GM12878 (cell line): ENCODE measurements at regions not wholly inside any gene's neighbourhood (a gene's known extent, or its start where the extent isn't known, plus 50 kb on each side); places are given as distances from the start of the nearest gene placed in this dataset.

Source experiments
- ATAC-seq: fragments of 200-7000 bp; cut with Tn5 transposase; 3 replicates; pipeline ENCODE4 v1.9.1; 2020; ENCODE audit warnings: mild to moderate bottlenecking, moderate library complexity
- BruUV-seq: library from RNA; stranded (reverse); fragments of 400-500 nt; replicated peaks from 2 replicates; lab custom pipeline; 2021; lab: Mats Ljungman, UMichigan
- CTCF ChIA-PET: fragments of 300-600 bp; sonication (Branson Sonifier 250); formaldehyde crosslinking; extraction: SDS; loops from one replicate; lab custom pipeline; 2021; ENCODE audit warnings: inconsistent platforms; lab: Yijun Ruan, JAX
- POLR2A ChIA-PET: fragments of 350-600 bp; formaldehyde crosslinking; extraction: SDS; loops from one replicate; lab custom pipeline; 2021; ENCODE audit warnings: inconsistent platforms; lab: Charles Lee
- RAD21 ChIA-PET: fragments of 300-600 bp; sonication (Branson Sonifier 250); formaldehyde crosslinking; loops from one replicate; lab custom pipeline; 2023; ENCODE audit warnings: antibody characterized with exemption; ENCODE audit not compliant: unreplicated experiment; lab: Charles Lee
- SMC1A ChIA-PET: fragments of 300-600 bp; sonication (Branson Sonifier 250); formaldehyde crosslinking; loops from one replicate; lab custom pipeline; 2023; ENCODE audit not compliant: unreplicated experiment, uncharacterized antibody; lab: Charles Lee
- DNase-seq: peaks from one replicate; pipeline ENCODE4 v3.0.0-alpha.2; 2011; ENCODE audit warnings: low read depth, low spot score
- FAIRE-seq: peaks from 3 replicates; lab custom pipeline; 2011; peaks lifted over from hg19 to GRCh38; lab: Jason Lieb, UNC
- H2AFZ ChIP-seq: 2 replicates; pipeline ENCODE4 v1.6.0; 2011; ENCODE audit warnings: low read depth, low read length, control low read depth; ENCODE audit not compliant: control insufficient read depth
- H3K27ac ChIP-seq: 2 replicates; pipeline ENCODE4 v1.5.1; 2011; ENCODE audit warnings: control low read depth; ENCODE audit not compliant: control insufficient read depth, insufficient read depth
- H3K27me3 ChIP-seq, 2 experiments: replicated peaks in 1 of 2; 2 replicates each; pipeline versions ENCODE4 v1.6.0 to v1.6.1; 2011; ENCODE audit warnings: low read length in 1 of 2; ENCODE audit not compliant: control insufficient read depth in 2 of 2, insufficient read depth in 2 of 2
- H3K36me3 ChIP-seq, 2 experiments: 2 replicates each; pipeline ENCODE4 v1.5.1; 2011; ENCODE audit warnings: low read length in 1 of 2; ENCODE audit not compliant: control insufficient read depth in 2 of 2, insufficient read depth in 2 of 2
- H3K4me1 ChIP-seq: 2 replicates; pipeline ENCODE4 v1.6.1; 2011; ENCODE audit warnings: mild to moderate bottlenecking, low read length, moderate library complexity, mixed read lengths; ENCODE audit not compliant: control insufficient read depth, insufficient read depth
- H3K4me2 ChIP-seq: 2 replicates; pipeline ENCODE4 v1.6.0; 2011; ENCODE audit warnings: control low read depth; ENCODE audit not compliant: control insufficient read depth, insufficient read depth
- H3K4me3 ChIP-seq: fragments of 200-600 bp; sonication (generic); 2 replicates; pipeline ENCODE4 v1.5.1; 2016
- H3K79me2 ChIP-seq: 2 replicates; pipeline ENCODE4 v1.6.0; 2011; ENCODE audit warnings: low read length; ENCODE audit not compliant: control insufficient read depth, insufficient read depth
- H3K9ac ChIP-seq: 2 replicates; pipeline ENCODE4 v1.8.0; 2011; ENCODE audit warnings: low read length, control low read depth, mixed read lengths; ENCODE audit not compliant: control insufficient read depth, insufficient read depth
- H3K9me3 ChIP-seq: replicated peaks from 3 replicates; pipeline ENCODE4 v1.5.1; 2011; ENCODE audit warnings: mild to moderate bottlenecking, low read length; ENCODE audit not compliant: control insufficient read depth, insufficient read depth
- H4K20me1 ChIP-seq: 2 replicates; pipeline ENCODE4 v1.6.0; 2011; ENCODE audit not compliant: control insufficient read depth, insufficient read depth
- ATF2 ChIP-seq: IDR thresholded peaks from 2 replicates; pipeline ENCODE4 v1.6.1; 2012; ENCODE audit warnings: low read length, inconsistent platforms
- ATF7 ChIP-seq: fragments of 450-650 bp; IDR thresholded peaks from 2 replicates; pipeline ENCODE4 v1.6.1; 2016; ENCODE audit warnings: low read depth, mild to moderate bottlenecking
- BMI1 ChIP-seq: fragments of 450-650 bp; IDR thresholded peaks from 2 replicates; pipeline ENCODE4 v1.6.1; 2016; ENCODE audit warnings: mild to moderate bottlenecking, moderate library complexity, borderline replicate concordance
- CHD4 ChIP-seq: fragments of 200-600 bp; sonication (generic); IDR thresholded peaks from 2 replicates; pipeline ENCODE4 v1.6.1; 2016; ENCODE audit warnings: mild to moderate bottlenecking
- E4F1 ChIP-seq: fragments of 450-650 bp; IDR thresholded peaks from 2 replicates; pipeline ENCODE4 v1.6.1; 2018; ENCODE audit warnings: borderline replicate concordance, mild to moderate bottlenecking; ENCODE audit not compliant: partially characterized antibody
- ELK1 ChIP-seq: IDR thresholded peaks from 2 replicates; pipeline ENCODE4 v1.6.1; 2012; ENCODE audit warnings: low read depth, low read length, improper control_type of control experiment
- KAT2A ChIP-seq: conservative IDR thresholded peaks from 2 replicates; pipeline ENCODE4 v1.6.1; 2011; ENCODE audit warnings: low read depth, low read length; ENCODE audit not compliant: control insufficient read depth
- KLF5 ChIP-seq: fragments of 450-650 bp; IDR thresholded peaks from 2 replicates; pipeline ENCODE4 v1.6.1; 2014; ENCODE audit warnings: mild to moderate bottlenecking; ENCODE audit not compliant: partially characterized antibody
- NFIC ChIP-seq: IDR thresholded peaks from 2 replicates; pipeline ENCODE4 v1.6.1; 2012; ENCODE audit warnings: low read depth, mild to moderate bottlenecking, inconsistent platforms, low read length, moderate library complexity
- NR2C1 ChIP-seq: fragments of 450-650 bp; IDR thresholded peaks from 2 replicates; pipeline ENCODE4 v1.6.1; 2017; ENCODE audit warnings: antibody characterized with exemption, mild to moderate bottlenecking, moderate library complexity
- NR2C2 ChIP-seq: IDR thresholded peaks from 2 replicates; pipeline ENCODE4 v1.6.1; 2011; ENCODE audit warnings: borderline replicate concordance, low read depth; ENCODE audit not compliant: control insufficient read depth, insufficient read length
- POLR2AphosphoS2 ChIP-seq: IDR thresholded peaks from 2 replicates; pipeline ENCODE4 v1.6.1; 2011; ENCODE audit warnings: low read depth, mild to moderate bottlenecking, low read length, improper control_type of control experiment, moderate library complexity
- SP1 ChIP-seq: IDR thresholded peaks from one replicate; pipeline ENCODE4 v1.6.1; 2011; ENCODE audit warnings: low read depth, low read length
- ZBTB40 ChIP-seq: fragments of 450-650 bp; IDR thresholded peaks from 2 replicates; pipeline ENCODE4 v1.6.1; 2016; ENCODE audit warnings: mild to moderate bottlenecking, moderate library complexity, borderline replicate concordance
- ZNF207 ChIP-seq: fragments of 450-650 bp; IDR thresholded peaks from 2 replicates; pipeline ENCODE4 v1.6.1; 2014; ENCODE audit warnings: antibody characterized with exemption, mild to moderate bottlenecking, borderline replicate concordance
- ZNF24 ChIP-seq: fragments of 450-650 bp; IDR thresholded peaks from 2 replicates; pipeline ENCODE4 v1.6.1; 2017; ENCODE audit warnings: antibody characterized with exemption, mild to moderate bottlenecking
- WGBS: methylation state at CpG from one replicate; pipeline ENCODE4 v1.1.6; 2016; ENCODE audit warnings: low lambda C conversion rate; ENCODE audit not compliant: insufficient replicate concordance, insufficient coverage; ENCODE audit errors: missing lambda C conversion rate; 5-methylcytosine and 5-hydroxymethylcytosine counted together
- in situ Hi-C: fragments of 300-500 bp; cut with MboI; formaldehyde crosslinking; loops from 9 replicates; pipeline ENCODE4 v1.14.3; 2018; ENCODE audit warnings: mixed read lengths
- intact Hi-C: fragments of 100-400 bp; cut with micrococcal nuclease; formaldehyde crosslinking; loops from one replicate; pipeline ENCODE4 v1.14.2; 2022; ENCODE audit not compliant: unreplicated experiment

- FAIRE-seq (no peak), ATAC-seq (no peak), DNase-seq (no peak)
- ChIA-PET SMC1A (no interaction called here), RAD21 (no interaction called here), POLR2A (no interaction called here), CTCF (no interaction called here)
- Histone ChIP-seq H3K4me1 (no peaks in the 10 kb centered on the region), H3K9me3 (no peaks in the 10 kb centered on the region; the same call in 2 of the 3 replicates), H3K4me2 (no peak overlapping the region), H3K27ac (no peak overlapping the region), H3K36me3 (no peaks in the 10 kb centered on the region), H3K27me3 (no peaks in the 10 kb centered on the region), H4K20me1 (no peaks in the 10 kb centered on the region), H2AFZ (no peak overlapping the region), H3K9ac (no peak overlapping the region), H3K4me3 (no peak overlapping the region), H3K79me2 (no peaks in the 10 kb centered on the region)
- BruUV-seq, result no TSS peak
- 2% methylated on average over 2 of the region's 2 CpGs for WGBS
- intact Hi-C loops (no loop called here), in situ Hi-C loops (no loop called here)
- TF ChIP-seq ELK1 (no peak), ZNF207 (no peak), NR2C1 (no peak), KLF5 (no peak), NR2C2 (no peak), ATF2 (no peak), ZNF24 (no peak), SP1 (no peak), BMI1 (no peak), CHD4 (no peak), NFIC (no peak), POLR2AphosphoS2 (no peak), E4F1 (no peak), ATF7 (no peak), KAT2A (no peak), ZBTB40 (no peak)
Measured at GRCh38 chr3:163159306-163159705, 1662.7 kb downstream of the OTOL1 start.
